HG03025 (cell line): ENCODE measurements at regions not wholly inside any gene's neighbourhood (a gene's known extent, or its start where the extent isn't known, plus 50 kb on each side); places are given as distances from the start of the nearest gene placed in this dataset.

Experiments used
- ATAC-seq: cut with Tn5 transposase; IDR thresholded peaks from one replicate; pipeline ENCODE4 v1.9.1; 2021; ENCODE audit warnings: mild to moderate bottlenecking, moderate library complexity; ENCODE audit not compliant: unreplicated experiment, low FRiP score

DNA sequence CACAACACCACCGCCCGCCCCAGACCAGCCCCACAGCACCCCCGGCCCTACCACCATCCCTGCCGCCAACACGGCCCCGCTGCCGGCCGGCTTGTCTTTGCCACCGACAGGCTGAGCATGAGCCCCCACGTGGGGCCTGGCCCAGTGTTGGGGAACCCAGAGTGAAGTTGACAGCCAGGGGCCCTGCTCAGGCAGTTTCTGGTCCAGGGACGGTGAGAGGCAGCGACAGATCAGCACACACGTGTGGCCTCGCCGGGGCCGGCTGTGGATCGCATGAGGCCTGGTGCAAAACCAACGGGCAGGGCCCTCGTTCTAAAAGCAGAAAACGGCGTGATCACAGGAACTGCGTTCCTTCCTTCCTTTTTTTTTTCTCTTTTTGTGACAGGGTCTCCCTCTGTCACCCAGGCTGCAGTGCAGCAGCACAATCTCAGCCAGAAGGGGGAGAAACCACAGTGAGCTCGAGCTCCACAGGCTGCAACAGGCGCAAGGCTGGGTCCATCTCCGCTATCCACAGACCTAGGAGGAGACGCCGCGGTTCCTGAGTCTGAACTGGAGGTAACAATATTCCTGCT lies 50.5 kb upstream of the FBRSL1 start:
- no peak for ATAC-seq

DNA sequence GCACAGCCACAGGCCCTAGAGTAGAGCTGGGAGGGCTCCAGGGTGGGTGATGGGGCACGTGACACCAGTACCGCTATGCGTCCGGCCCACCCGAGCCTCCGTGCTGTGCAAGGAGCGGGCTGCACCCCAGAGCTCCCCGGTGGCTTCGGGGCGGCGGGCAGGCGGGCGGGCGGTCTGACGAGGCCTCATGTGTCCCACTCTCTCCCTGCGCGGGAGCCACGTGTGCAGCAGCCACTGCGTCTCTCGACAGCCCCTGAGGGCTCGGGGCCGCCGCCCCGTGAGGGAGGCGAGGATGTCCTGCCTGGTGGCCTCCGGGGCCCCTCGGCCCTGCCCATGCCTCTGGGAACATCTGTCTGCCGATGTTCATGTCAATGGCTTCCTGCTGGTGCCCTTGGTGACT lies 51.2 kb upstream of the FBRSL1 start:
- no peak for ATAC-seq

DNA sequence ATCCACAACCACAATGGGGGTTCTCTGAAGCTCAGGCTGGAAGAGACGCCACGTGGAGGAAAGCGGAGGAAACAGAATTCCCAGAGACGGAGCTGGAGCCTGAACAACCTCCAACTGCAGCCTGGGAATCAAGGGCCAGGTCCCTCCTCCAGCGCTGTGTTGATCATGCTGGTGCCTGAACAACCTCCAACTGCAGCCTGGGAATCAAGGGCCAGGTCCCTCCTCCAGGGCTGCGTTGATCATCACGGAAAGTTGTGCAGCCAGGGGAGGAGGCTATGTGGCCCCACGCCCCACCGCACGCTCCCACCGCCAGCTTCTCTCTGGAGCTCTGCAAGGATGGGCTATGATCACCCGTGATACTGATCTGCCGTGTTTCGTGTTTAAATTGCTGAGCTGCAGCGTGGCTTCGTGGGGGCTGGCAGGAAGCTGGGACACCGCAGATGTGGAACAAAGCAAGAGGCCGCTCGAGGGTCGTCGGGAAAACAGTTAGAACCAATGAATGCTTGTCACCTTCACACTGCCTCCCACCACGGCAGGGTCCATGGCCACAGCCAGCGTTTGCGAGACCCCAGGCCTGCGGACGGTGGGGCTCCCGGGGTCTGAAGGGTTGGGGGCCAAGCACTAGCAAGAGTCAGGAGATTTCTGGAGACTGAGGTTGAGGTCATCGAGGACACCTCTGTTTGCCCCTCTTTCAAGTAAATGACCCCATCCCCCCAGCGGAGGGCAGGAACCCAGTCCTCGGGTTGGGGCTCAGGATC lies 51.8 kb upstream of the FBRSL1 start:
- no peak for ATAC-seq

DNA sequence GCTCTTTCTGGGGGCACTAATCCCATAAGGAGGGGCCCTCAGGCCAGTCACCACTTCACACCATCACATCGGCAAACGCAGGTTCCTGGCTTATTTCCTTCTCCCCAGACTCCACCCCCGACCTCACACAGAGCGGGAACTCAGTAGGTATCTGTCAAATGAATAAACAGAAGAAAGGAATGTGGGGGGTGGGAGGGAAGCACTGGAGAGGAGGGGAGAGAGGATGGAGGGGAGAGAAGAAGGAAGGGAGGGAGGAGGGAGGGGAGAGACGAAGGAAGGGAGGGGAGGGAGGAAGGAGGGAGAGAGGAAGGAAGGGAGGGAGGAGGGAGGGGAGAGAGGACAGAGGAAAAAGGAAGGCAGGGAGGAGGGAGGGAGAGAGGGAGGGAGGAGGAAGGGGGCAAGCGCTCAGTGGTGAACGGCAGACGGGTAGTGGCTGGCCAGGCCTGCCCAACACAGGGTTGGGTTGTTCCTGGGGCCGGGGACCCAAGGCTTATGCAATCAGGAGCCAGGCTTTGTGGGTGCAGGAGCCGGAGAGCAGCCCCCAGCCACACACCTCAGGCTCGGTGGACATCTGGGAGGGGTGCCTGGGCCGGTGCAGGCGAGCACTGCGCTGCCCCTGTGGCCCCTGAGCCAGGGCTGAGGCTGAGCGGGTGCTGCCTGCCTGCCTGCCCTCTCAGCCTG lies 52.6 kb upstream of the FBRSL1 start:
- no peak for ATAC-seq

DNA sequence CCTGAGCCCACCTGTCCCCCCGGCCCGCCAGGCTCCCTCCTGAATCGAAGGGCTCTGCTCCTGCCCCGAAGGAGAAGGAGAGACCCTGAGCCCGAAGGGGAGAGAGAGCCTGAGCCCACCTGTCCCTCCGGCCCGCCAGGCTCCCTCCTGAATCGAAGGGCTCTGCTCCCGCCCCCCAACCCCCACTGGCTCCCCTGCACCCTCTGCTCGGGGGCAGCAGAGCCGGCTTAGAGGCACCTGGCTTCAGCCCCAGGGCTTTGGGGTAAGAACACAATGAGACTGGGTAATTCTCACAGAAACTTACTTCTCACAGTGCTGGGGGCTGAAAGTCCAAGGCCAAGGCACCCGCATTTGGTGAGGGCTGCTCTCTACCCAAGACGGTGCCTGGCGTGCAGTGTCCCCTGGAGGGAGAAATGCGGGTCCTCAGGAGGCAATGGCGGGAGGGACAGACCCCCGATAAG lies 53.1 kb upstream of the FBRSL1 start:
- no peak for ATAC-seq

DNA sequence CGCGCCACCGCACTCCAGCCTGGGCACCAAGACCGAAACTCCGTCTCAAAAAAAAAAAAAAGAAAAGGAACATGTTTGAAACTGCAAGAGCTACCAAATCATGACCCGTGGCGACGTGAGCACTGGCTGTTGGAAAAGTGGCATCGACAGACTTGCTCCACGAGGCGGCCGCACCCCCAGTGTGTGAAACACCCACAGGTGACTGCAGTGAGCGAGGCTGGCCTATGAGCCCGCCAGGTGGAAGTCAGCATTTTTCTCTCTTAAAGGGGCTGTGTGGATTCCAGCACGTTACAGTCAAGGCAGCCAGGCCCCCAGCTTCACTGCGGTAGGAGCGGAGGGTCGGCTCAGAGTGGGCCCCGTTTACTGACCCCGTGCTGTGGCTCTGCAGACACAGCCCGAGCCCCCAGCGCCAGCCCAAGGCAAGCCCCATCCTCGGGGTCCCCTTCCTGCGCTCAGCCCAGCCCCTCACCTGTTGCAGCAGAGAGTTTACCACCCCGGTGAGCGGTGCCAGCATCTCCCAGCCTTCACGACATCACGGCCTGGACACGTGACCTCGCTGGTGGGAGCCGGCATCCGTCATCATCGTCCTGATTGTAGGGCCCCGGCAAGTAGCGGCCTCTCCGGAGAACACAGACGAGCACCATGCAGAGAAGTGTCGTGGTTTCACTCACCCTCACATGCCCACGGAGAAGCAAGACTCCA lies 54.3 kb upstream of the FBRSL1 start:
- no peak for ATAC-seq

DNA sequence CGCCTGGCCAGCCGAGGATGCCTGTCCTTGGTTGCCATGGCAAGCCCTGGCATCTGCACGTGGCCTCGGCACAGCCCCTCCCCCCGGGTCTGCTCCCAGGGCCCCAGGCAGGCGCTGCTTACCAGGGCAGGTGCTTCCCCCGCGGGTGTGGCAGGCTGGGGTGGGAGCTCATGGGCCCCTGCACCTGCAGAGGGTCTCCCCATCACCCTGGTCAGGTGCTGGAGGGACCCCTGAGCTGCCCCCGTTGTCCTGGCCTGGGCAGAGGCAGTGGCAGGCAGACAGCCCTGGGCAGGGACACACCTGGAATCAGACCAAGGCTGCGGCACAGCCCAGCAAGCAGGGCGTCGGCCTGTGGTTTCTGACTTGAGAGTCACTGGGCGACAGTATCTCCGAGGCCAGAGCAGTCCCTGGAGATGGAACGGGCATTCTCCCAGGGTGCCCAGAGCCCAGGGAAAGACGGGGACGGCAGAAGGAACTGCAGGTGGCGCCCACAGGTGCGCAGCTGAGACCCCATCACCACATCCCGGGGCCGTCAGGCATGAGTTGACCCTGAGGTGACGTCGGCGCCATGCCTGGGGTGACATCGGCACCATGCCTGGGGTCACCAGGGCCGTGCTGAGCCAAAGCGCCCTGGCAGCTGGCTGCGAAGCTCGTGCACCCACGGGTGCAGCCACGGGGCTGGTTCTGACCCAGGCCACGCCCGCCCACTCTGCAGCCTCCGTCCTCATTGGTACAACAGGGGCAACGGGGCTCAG lies 56.1 kb upstream of the FBRSL1 start:
- ATAC-seq: no peak

DNA sequence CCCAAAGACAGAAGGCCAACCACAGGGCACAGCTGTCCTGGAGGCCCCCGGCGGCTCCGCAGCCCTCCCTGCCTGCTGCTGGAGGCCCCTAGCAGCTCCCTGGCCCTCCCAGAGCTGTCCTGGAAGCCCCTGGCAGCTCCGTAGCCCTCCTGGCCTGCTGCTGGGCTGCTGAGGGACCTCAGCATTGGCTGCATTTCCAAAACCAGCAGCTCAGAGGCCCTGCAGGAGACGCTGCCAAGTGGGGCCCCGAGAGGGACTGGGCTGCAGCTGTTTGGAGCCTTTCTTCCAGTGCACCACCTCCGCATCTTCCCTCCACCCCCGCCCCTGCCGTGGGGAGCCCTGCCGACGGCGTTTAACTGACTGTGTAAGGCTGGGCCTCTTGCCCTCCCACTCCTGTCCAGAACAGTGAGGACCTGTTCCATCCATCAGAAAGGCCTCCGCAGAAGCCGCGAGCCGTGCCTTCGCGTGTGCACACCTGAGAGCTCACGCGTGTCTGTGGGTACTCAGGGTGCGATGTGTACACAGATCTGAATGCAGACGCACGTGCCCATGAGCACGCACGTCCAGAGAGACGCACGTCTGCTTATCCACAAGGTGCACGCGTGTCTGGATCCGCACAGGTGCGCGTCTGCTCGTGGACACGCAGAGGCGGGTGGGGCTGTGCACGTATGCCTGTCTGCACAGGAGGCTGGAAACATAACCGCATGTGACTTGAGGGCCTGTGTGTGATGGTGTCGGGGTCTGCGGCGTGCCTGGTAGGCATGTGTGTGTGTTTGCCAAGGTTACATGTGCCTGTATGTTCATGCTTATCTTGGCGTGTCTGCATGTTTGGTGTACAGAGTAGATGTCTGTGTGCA lies 57.0 kb upstream of the FBRSL1 start:
- no peak for ATAC-seq

DNA sequence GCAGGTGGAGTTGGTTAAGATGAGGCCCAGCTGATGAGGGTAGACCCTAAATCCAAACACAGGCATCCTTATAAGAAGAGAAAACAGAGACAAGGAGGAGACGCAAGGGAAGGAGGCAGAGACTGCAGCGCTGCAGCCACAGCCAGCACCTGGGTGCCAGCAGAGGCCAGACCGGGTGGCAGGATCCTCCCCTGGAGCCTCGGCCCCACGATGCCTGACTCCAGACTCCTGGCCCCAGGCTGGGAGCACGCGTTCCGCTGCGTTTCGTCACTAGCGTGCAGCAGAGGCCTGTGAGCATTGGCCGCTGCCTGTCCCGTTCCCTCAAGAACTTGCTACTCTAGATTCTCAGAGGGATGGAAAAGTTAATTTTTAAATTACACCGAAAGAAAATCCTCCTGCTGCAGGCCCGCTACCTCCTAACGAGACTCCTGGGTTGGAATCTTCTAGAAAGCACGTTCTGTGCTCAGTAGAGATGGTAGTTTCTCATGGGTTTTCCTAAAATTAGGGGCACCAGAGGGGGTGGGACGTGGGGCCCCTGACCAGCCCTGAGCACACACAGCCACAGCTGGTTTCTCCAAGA lies 57.7 kb upstream of the FBRSL1 start:
- ATAC-seq: no peak

DNA sequence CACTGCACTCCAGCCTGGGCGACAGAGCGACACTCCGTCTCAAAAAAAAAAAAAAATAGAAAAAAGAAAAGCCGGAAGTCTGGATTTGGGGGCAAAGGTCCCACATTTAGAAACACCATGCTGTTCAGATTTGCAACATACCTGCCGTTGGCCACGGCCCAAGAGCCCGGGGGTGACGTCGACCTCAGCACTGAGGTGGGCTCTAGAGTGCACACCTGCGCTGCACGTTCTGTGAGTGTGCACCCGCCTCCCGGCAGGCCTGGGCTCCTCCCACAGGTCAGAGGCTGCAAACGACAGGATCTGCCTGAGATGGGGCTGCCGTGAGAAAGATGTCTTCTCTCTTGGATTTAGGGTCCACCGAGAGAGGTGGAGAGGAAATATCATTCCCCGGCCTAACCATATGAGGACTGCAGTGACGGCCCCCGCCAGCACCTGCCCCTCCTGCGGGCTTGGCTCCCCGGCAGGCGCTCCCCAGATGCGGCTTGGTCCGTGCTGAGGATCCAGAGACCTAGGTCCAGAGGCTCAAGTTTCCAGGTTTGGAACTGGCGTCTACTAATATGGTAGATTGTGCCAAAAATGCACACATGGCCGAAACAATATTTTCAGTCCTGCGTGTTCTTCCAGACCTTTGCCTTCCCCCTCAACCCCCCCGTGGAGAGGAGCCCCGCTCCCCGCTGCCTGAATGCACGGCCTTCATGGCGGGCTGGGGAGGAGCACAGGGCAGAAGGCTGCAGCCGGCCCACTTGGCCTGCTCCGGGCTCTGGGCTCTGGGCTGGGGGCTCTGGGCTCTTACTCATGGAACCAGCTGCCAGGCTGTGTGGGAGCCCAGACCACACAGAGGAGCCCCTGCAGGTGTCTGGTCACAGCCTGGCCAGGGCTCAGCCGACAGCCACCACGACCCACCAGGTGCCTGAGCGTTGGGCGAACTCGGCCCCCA lies 58.8 kb upstream of the FBRSL1 start:
- no peak for ATAC-seq

DNA sequence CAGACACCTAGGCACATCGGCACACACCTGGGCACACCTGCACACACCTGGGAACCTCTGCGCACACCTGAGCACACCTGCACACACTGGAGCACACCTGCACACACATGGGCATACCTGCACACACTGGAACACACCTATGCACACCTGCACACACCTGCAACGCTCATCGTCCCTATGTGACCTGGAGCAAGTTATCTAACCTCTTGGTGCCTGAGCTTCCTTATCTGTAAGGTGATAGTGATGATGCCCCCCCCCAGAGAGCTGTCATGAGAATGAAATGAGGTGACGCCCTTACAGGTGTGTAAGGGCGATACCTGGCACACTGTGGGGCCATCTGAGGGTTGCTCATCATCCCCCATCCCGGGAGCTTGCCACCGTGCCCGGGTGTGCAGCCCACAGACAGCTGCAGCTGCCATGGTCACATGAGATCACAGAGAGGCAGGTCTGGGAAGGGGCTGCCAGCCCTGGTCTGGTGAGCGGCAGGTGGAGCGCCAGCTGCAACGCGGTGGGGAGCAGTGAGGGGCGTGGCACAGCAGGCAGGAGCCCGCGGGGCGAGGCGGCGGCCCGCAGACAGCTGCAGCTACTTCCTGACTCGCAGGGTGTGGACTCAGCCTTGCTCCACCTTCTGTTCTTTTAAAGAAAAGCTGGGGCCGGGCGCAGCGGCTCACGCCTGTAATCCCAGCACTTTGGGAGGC lies 59.9 kb upstream of the FBRSL1 start:
- no peak for ATAC-seq

DNA sequence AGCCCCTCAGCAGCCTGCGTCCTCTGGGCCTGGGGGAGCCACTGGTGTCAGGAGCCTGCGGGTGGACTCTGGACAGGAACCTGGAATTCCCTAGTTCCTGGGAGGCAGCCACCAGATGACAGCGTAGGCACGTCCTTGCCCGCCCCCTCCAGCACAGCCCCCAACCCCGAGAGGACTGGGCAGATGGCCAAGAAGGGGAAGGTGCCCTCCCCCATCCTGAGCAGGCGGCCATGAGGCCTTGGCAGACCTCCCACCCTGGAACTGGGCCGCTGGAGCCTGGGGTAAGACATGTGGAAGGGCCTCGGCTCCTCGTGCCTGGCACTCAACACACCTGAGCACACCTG lies 60.4 kb upstream of the FBRSL1 start:
- no peak for ATAC-seq

DNA sequence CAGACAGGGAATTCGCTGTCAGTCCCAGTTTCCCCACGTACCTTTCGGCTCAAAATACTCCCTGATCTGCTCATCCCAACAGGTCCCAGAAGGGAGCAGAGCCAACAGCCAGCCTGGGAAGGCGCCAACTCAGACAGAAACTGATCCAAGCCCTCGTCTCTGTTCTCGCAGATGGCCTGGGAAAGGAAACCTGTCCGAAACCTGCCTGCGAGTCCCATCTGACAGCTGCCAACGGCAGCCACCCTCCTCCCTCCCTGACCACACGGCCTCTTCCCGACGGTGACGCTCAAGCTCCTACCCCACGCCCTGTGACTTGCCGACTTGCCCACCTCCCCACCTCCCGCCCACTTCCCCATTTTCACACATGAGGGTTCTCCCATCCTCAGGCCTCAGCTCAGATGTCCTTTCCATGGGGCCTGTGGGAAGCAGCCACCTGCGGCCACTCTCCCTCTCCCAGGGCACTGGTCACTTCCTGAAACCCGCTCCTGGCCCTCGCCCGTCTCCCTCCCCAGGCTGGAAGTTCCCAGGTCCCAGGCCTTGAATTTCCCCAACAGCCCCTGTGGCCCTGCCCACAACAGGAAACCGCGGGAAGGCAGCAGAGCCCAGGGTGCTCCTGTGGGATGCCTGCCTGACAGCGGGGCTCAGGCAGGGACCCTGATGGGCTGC lies 60.9 kb upstream of the FBRSL1 start:
- no peak for ATAC-seq

DNA sequence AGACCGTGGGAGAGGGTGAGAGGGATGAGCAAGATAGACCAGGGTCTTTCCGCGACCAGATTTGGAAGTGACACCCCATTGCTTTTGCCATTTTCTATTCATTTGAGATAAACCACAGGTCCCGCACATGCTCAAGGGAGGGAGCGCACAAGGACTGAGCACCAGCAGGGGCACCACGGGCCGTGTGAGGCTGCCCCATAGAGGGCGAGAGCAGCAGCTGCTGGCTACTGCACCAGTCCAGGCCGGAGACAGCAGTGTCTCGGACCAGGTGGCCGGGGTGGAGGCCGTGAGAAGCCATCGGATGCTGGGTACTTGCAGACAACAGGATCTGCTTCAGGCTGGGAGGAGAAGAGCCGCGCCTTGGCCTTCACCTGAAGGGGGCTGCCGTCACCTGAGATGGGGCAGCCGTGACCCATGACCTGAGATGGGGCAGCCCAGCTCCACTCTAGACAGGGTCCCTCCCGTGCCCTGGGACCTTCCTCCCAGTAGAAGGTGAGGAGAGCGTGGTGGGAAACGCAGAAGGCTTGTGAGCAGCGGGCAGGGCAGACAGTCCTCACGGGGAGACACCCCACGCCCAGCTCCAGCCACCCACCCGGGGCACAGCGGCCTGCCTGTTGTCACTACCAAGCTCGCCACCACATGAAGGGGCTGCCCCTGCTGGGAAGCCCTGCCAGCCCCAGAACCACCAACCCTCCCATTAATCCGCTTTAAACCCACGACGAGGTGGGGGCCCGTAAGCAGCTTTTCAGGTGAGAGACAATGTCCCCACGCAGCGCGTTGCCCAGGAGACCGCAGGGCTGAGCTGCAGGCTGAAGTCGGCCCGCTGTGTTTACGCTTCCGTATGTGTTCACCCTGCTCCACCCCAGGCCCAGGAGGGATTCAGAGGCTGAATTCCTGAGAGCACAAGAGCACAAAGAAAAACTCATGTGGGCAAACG lies 61.7 kb upstream of the FBRSL1 start:
- no peak for ATAC-seq

DNA sequence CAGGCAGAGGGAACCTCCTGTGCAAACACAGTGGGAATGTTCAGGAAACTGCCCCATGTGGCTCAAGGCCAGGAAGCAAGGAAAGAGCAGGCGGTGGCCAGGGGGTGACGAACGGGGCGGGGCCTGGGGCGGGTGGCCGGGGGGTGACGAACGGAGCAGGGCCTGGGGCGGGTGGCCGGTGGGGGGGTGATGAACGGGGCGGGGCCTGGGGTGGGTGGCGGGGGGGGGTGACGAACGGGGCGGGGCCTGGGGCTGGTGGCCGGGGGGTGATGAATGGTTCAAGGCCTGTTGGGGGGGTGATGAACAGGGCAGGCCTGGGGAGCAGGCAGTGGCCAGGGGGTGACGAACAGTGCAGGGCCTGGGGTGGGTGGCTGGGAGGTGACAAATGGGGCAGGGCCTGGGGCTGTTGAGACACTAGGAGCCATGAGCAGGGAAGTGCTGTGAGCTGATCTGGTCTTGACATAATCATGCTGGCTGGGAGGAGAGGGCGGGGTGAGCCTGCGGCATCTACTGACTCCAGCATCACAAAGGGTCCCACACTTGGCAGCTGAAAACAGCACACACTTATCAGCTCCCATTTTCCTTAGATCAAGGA lies 62.7 kb upstream of the FBRSL1 start:
- no peak for ATAC-seq
